ENCODE measurements at regions not wholly inside any gene's neighbourhood (a gene's known extent, or its start where the extent isn't known, plus 50 kb on each side); places are given as distances from the start of the nearest gene placed in this dataset.

DNA sequence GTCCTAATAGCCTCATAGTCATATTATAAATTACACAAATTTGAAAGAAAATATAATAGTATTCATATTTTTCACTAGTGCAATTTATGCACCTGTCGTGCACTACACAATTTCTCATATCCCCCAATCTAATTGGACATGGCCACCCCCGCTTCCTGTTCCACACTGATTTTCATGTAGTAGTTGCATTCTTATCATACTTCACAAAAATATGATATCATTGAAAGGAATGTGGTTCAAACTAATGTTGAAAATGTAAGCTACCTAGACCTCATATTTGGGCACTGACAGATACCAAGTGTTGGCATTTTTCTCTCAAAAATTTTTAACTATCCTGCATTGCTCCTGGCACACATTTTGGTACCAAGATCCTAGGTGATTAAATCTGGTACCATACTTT, 985.5 kb upstream of the POU3F3 start:
- peaks cover 6% of the 10 kb centered on the region; the same call in 2 of the 3 replicates for H3K4me1 Mint-ChIP-seq
- no peak overlapping the region for H3K4me2 ChIP-seq
- H3K27ac Mint-ChIP-seq = no peak overlapping the region
- H3K36me3 Mint-ChIP-seq (ENCODE audit: low read depth) = no peaks in the 10 kb centered on the region
- no peaks in the 10 kb centered on the region for H4K20me1 ChIP-seq (replicated peaks; ENCODE audit: insufficient read depth)
- no peak overlapping the region for H3K4me3 ChIP-seq
- TF ChIP-seq ZNF114 (CRISPR knock-in tag; IDR thresholded peaks at IDR 0.05) = no peak
- no peak for TF ChIP-seq JUNB (IDR thresholded peaks at IDR 0.05; ENCODE audit: unreplicated experiment)
- TF ChIP-seq CTCF (conservative IDR thresholded peaks at IDR 0.05; ENCODE audit: low read depth in 2 of 2) = no peak
- no peak for TF ChIP-seq POLR2AphosphoS5 (IDR thresholded peaks at IDR 0.05; ENCODE audit: low read depth)
- no peak for TF ChIP-seq ZNF331 (CRISPR knock-in tag; IDR thresholded peaks at IDR 0.05; ENCODE audit: low read depth)
- TF ChIP-seq, protein P1, sequence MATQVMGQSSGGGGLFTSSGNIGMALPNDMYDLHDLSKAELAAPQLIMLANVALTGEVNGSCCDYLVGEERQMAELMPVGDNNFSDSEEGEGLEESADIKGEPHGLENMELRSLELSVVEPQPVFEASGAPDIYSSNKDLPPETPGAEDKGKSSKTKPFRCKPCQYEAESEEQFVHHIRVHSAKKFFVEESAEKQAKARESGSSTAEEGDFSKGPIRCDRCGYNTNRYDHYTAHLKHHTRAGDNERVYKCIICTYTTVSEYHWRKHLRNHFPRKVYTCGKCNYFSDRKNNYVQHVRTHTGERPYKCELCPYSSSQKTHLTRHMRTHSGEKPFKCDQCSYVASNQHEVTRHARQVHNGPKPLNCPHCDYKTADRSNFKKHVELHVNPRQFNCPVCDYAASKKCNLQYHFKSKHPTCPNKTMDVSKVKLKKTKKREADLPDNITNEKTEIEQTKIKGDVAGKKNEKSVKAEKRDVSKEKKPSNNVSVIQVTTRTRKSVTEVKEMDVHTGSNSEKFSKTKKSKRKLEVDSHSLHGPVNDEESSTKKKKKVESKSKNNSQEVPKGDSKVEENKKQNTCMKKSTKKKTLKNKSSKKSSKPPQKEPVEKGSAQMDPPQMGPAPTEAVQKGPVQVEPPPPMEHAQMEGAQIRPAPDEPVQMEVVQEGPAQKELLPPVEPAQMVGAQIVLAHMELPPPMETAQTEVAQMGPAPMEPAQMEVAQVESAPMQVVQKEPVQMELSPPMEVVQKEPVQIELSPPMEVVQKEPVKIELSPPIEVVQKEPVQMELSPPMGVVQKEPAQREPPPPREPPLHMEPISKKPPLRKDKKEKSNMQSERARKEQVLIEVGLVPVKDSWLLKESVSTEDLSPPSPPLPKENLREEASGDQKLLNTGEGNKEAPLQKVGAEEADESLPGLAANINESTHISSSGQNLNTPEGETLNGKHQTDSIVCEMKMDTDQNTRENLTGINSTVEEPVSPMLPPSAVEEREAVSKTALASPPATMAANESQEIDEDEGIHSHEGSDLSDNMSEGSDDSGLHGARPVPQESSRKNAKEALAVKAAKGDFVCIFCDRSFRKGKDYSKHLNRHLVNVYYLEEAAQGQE (IDR thresholded peaks at IDR 0.05; ENCODE audit: unreplicated experiment) = no peak
- TF ChIP-seq EZH2phosphoT487 (IDR thresholded peaks at IDR 0.05; ENCODE audit: unreplicated experiment) = no peak
- no peak for TF ChIP-seq STAT1 (IDR thresholded peaks at IDR 0.05; ENCODE audit: unreplicated experiment)
- no peak for TF ChIP-seq ZNF462 (CRISPR knock-in tag; IDR thresholded peaks at IDR 0.05)
- TF ChIP-seq ETS1 (IDR thresholded peaks at IDR 0.05) = no peak
- TF ChIP-seq CREB1 (CRISPR knock-in tag; IDR thresholded peaks at IDR 0.05; ENCODE audit: low read depth) = no peak
- no peak for TF ChIP-seq EZH2 (IDR thresholded peaks at IDR 0.05; ENCODE audit: low read depth, unreplicated experiment)
- no peak for TF ChIP-seq NANOG (IDR thresholded peaks at IDR 0.05; ENCODE audit: borderline replicate concordance)
- no peak overlapping the region for H2AFZ ChIP-seq
- H3K9me3 Mint-ChIP-seq = no peaks in the 10 kb centered on the region
- no peak for DNase-seq (ENCODE audit: low spot score)
- H3K27ac ChIP-seq (ENCODE audit: low read depth) = no peak overlapping the region
- peaks cover 3% of the 10 kb centered on the region; the same call in 1 of the 2 replicates for H3K9me2 ChIP-seq (ENCODE audit: insufficient read depth)
- no peaks in the 10 kb centered on the region for H3K36me3 ChIP-seq (ENCODE audit: insufficient read depth)
- no peaks in the 10 kb centered on the region for H3K4me1 ChIP-seq (ENCODE audit: insufficient read depth)
- no peak for ATAC-seq
- no peaks in the 10 kb centered on the region for H3F3A ChIP-seq (replicated peaks; ENCODE audit: low read depth)
- H3K4me3 Mint-ChIP-seq = no peak overlapping the region
- no peaks in the 10 kb centered on the region for H3K27me3 ChIP-seq (ENCODE audit: insufficient read depth)
- no peaks in the 10 kb centered on the region for H3K79me2 ChIP-seq (replicated peaks; ENCODE audit: insufficient read depth)
- no peaks in the 10 kb centered on the region for H3K27me3 Mint-ChIP-seq (ENCODE audit: insufficient read depth, low read depth, poor library complexity)
